Tibial nerve (tissue), 4 donors: ENCODE measurements at regions not wholly inside any gene's neighbourhood (a gene's known extent, or its start where the extent isn't known, plus 50 kb on each side); places are given as distances from the start of the nearest gene placed in this dataset.

Experiments used
- EP300 ChIP-seq, 2 donors: sonication (generic); formaldehyde crosslinking; IDR thresholded peaks; one replicate each; pipeline ENCODE4 v1.6.1; 2017; ENCODE audit warnings: antibody characterized with exemption in 2 of 2, mild to moderate bottlenecking in 1 of 2
- POLR2A ChIP-seq, 2 donors: fragments of 450-650 bp; IDR thresholded peaks; one replicate each; pipeline ENCODE4 v1.6.1; 2017; ENCODE audit warnings: antibody characterized with exemption in 2 of 2, mild to moderate bottlenecking in 2 of 2, moderate library complexity in 2 of 2
- TF ChIP-seq, protein P1 (sequence below), 5 experiments: fragments of 200-600 bp in 3 of 5; fragments of 450-650 bp in 2 of 5; sonication (generic) in 3 of 5; IDR thresholded peaks; one replicate each; pipeline ENCODE4 v1.5.1; 2016 to 2019; ENCODE audit warnings: antibody characterized with exemption in 5 of 5, mild to moderate bottlenecking in 3 of 5, moderate library complexity in 2 of 5

DNA sequence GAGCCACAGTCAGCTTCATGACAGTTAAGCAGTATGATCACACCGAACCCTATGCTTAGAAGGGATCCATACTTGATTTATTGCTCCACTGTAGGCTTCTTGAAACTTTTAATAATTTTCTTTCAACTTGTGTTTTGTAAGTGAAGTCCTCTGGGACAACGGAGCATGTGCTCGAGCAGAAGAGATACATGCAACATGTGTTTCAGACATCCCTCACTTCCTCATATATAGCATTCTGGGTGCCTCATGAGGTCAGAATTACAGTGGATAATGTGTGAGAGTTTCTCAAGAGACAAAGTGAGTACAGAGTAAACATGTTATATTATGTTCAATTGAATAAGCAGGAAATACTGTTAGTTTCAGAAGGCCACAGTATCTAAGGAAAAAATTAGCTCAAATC lies 893.2 kb downstream of the FAT4 start:
- TF ChIP-seq, protein P1, sequence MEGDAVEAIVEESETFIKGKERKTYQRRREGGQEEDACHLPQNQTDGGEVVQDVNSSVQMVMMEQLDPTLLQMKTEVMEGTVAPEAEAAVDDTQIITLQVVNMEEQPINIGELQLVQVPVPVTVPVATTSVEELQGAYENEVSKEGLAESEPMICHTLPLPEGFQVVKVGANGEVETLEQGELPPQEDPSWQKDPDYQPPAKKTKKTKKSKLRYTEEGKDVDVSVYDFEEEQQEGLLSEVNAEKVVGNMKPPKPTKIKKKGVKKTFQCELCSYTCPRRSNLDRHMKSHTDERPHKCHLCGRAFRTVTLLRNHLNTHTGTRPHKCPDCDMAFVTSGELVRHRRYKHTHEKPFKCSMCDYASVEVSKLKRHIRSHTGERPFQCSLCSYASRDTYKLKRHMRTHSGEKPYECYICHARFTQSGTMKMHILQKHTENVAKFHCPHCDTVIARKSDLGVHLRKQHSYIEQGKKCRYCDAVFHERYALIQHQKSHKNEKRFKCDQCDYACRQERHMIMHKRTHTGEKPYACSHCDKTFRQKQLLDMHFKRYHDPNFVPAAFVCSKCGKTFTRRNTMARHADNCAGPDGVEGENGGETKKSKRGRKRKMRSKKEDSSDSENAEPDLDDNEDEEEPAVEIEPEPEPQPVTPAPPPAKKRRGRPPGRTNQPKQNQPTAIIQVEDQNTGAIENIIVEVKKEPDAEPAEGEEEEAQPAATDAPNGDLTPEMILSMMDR (IDR thresholded peaks at IDR 0.05) = no peak
- TF ChIP-seq POLR2A (IDR thresholded peaks at IDR 0.05) = no peak
- no peak for TF ChIP-seq EP300 (IDR thresholded peaks at IDR 0.05)
